Neural crest cell (in vitro differentiated cells): ENCODE measurements at regions not wholly inside any gene's neighbourhood (a gene's known extent, or its start where the extent isn't known, plus 50 kb on each side); places are given as distances from the start of the nearest gene placed in this dataset.

ENCODE experiments used
- DNase-seq: peaks from one replicate; pipeline ENCODE4 v3.0.0; 2021; ENCODE audit warnings: low read depth, mixed read lengths, low spot score
- H3K27ac Mint-ChIP-seq: one replicate; pipeline ENCODE4 v1.8.0; 2021; ENCODE audit warnings: mild to moderate bottlenecking, mixed read lengths; ENCODE audit not compliant: unreplicated experiment
- H3K27me3 Mint-ChIP-seq: 2 replicates; pipeline ENCODE4 v1.8.0; 2021; ENCODE audit warnings: low read depth, mild to moderate bottlenecking, mixed read lengths
- H3K36me3 Mint-ChIP-seq: 2 replicates; pipeline ENCODE4 v1.8.0; 2021; ENCODE audit warnings: low read depth, mild to moderate bottlenecking, mixed read lengths
- H3K4me1 Mint-ChIP-seq: 2 replicates; pipeline ENCODE4 v1.8.0; 2021; ENCODE audit warnings: mixed read lengths
- H3K4me3 Mint-ChIP-seq: one replicate; pipeline ENCODE4 v1.8.0; 2021; ENCODE audit warnings: mild to moderate bottlenecking, mixed read lengths
- H3K9me3 Mint-ChIP-seq: 2 replicates; pipeline ENCODE4 v1.8.0; 2021; ENCODE audit warnings: mixed read lengths
- TF ChIP-seq, protein P1 (sequence below): fragments of 200-600 bp; sonication (generic); conservative IDR thresholded peaks from 2 replicates; pipeline ENCODE4 v1.5.0; 2021; ENCODE audit warnings: antibody characterized with exemption, mild to moderate bottlenecking

DNA sequence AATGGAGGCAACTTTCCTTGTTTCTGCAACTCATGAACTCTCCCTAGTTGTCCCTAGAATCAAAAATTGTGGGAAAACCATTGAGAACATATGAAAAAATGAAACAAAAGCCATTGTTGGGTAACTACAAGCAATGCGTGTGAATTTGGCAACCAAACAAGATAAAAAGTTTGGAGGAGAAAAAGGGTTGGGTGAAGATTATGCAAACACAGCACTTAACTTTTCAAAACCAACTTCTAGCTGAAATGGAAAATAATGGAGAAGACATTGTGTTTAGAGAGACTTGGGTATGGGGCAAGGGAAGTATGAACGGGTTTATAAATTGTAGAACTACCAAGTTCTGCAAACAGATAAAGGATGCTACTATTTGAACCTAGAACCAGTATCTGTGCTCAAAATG lies 89.0 kb upstream of the SVIL start:
- Mint-ChIP-seq H3K36me3 (peaks cover 29% of the 10 kb centered on the region), H3K27ac (no peak overlapping the region), H3K27me3 (no peaks in the 10 kb centered on the region), H3K9me3 (peaks cover 8% of the 10 kb centered on the region), H3K4me3 (no peak overlapping the region), H3K4me1 (peaks cover 31% of the 10 kb centered on the region)
- TF ChIP-seq, protein P1, sequence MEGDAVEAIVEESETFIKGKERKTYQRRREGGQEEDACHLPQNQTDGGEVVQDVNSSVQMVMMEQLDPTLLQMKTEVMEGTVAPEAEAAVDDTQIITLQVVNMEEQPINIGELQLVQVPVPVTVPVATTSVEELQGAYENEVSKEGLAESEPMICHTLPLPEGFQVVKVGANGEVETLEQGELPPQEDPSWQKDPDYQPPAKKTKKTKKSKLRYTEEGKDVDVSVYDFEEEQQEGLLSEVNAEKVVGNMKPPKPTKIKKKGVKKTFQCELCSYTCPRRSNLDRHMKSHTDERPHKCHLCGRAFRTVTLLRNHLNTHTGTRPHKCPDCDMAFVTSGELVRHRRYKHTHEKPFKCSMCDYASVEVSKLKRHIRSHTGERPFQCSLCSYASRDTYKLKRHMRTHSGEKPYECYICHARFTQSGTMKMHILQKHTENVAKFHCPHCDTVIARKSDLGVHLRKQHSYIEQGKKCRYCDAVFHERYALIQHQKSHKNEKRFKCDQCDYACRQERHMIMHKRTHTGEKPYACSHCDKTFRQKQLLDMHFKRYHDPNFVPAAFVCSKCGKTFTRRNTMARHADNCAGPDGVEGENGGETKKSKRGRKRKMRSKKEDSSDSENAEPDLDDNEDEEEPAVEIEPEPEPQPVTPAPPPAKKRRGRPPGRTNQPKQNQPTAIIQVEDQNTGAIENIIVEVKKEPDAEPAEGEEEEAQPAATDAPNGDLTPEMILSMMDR = no peak
- no peak for DNase-seq

DNA sequence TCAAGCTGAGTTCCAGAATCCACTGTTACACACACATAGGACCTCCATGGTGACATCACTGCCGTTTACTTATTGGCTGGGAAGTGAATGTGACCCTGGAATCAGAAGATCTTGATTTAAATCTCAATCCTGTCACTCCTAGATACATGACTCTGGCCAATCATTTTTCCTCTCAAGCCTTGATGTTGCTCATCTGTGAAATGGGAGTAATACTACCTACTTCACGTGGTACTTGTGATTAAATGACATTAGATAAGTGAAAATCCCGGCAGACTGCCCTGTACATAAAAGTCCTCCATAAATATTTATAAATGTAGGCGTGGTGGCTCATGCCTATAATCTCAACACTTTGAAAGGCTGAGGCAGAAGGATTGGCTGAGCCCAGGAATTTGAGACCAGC lies 88.0 kb upstream of the SVIL start:
- peaks cover 34% of the 10 kb centered on the region for H3K36me3 Mint-ChIP-seq
- H3K4me3 Mint-ChIP-seq = no peak overlapping the region
- no peak overlapping the region for H3K27ac Mint-ChIP-seq
- H3K9me3 Mint-ChIP-seq = peaks cover 8% of the 10 kb centered on the region
- no peaks in the 10 kb centered on the region for H3K27me3 Mint-ChIP-seq
- DNase-seq = no peak
- TF ChIP-seq, protein P1 = no peak
- peaks cover 21% of the 10 kb centered on the region for H3K4me1 Mint-ChIP-seq

DNA sequence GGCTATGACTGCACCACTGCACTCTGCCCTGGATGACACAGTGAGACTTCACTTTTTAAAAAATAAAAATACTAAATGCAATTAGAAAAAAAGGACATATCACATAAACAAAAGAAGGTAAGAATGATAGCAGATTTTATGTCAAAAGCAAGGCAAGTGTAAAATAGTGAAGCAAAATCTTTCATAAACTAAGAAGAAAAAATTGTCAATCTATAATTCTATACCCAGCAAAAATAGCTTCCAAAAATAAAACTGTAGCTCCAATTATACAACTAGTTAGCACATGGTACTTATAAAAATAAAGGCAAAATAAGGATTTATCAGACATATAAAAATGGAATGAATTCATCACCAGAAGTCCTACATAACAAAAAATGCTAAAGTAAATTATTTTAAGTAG lies 85.4 kb upstream of the SVIL start:
- Mint-ChIP-seq H3K9me3 (peaks cover 8% of the 10 kb centered on the region), H3K4me1 (peaks cover 7% of the 10 kb centered on the region), H3K36me3 (peaks cover 43% of the 10 kb centered on the region), H3K4me3 (no peak overlapping the region), H3K27me3 (no peaks in the 10 kb centered on the region), H3K27ac (no peak overlapping the region)
- no peak for DNase-seq
- TF ChIP-seq, protein P1 = no peak

DNA sequence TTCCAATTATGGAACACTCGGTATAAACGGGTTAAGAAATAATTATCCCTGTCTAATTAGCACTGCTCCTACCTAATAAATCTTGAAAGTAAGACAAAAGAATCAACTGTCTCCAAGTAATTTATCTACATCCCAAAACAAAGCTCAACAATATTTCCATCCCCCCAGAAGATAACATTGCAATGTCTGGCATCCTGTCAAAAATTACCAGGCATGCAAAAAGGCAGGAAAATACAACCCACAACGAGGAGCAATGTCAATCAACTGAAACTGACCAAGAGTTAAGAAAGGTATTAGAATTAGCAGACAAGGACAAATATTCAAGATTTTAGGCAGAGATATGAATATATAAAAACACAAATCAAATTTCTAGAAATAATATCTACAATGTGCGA lies 84.5 kb upstream of the SVIL start:
- peaks cover 45% of the 10 kb centered on the region for H3K36me3 Mint-ChIP-seq
- H3K27ac Mint-ChIP-seq = no peak overlapping the region
- peaks cover 7% of the 10 kb centered on the region for H3K4me1 Mint-ChIP-seq
- H3K27me3 Mint-ChIP-seq = no peaks in the 10 kb centered on the region
- no peak overlapping the region for H3K4me3 Mint-ChIP-seq
- no peak for DNase-seq
- peaks cover 10% of the 10 kb centered on the region for H3K9me3 Mint-ChIP-seq
- TF ChIP-seq, protein P1 = no peak

DNA sequence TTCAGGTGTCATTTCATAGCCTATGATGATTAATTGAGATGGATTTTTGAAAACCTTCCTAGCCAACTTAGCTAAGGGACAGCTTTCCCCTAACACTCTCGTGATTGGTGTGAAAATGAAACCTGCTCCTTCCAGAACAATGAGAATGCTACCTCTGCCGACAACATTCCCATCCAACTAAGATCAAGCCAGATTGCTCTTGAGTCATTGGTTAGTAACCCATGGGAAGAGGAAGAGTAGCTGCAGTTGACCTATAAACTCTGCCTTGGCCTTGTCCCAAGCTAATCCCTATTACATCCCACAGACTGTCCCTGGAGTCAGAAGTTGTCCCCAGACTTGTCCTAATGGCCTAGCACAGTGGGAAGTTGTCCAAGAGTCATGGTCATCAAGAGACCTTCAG lies 80.5 kb upstream of the SVIL start:
- TF ChIP-seq, protein P1 = no peak
- H3K27ac Mint-ChIP-seq = no peak overlapping the region

More for the DNA sequence above, 80.5 kb upstream of the SVIL start:
- DNase-seq = no peak
- H3K9me3 Mint-ChIP-seq = peaks cover 5% of the 10 kb centered on the region
- peaks cover 18% of the 10 kb centered on the region for H3K4me1 Mint-ChIP-seq
- H3K27me3 Mint-ChIP-seq = no peaks in the 10 kb centered on the region
- no peak overlapping the region for H3K4me3 Mint-ChIP-seq
- H3K36me3 Mint-ChIP-seq = peaks cover 39% of the 10 kb centered on the region
